ENCODE measurements at regions not wholly inside any gene's neighbourhood (a gene's known extent, or its start where the extent isn't known, plus 50 kb on each side); places are given as distances from the start of the nearest gene placed in this dataset.
"Not testable (repeated sequence)": the region's sequence is repeated elsewhere in the genome, so short reads cannot be mapped to it uniquely, and the experiment has no call there.

- Histone ChIP-seq H3K4me2 (ENCODE audit: insufficient read depth, low read length) (no peak overlapping the region), H3K4me3 (ENCODE audit: low read depth in 1 of 2, low read length in 2 of 2) (no peak overlapping the region), H3K9me3 (ENCODE audit: insufficient read depth, low read length, severe bottlenecking) (no peaks in the 10 kb centered on the region), H3K79me2 (ENCODE audit: insufficient read depth, low read length) (no peaks in the 10 kb centered on the region), H3K27ac (ENCODE audit: low read length) (no peak overlapping the region), H3K4me1 (ENCODE audit: insufficient read depth, low read length) (no peaks in the 10 kb centered on the region), H4K20me1 (ENCODE audit: insufficient read depth, low read length) (no peaks in the 10 kb centered on the region), H3K36me3 (ENCODE audit: insufficient read depth, low read length) (no peaks in the 10 kb centered on the region), H2AFZ (ENCODE audit: low read depth, low read length) (no peak overlapping the region), H3K27me3 (ENCODE audit: insufficient read depth, low read length, poor library complexity) (no peaks in the 10 kb centered on the region), H3K9ac (ENCODE audit: low read depth, low read length) (no peak overlapping the region)
- ATAC-seq (ENCODE audit: insufficient read depth, low read depth) (no peak), DNase-seq (no peak)
- no peak for TF ChIP-seq CTCF (IDR thresholded peaks at IDR 0.05; ENCODE audit: borderline replicate concordance, extremely low read depth, low read length, poor library complexity, severe bottlenecking)
- TF ChIP-seq EZH2 (IDR thresholded peaks at IDR 0.05; ENCODE audit: borderline replicate concordance, low read depth, low read length, severe bottlenecking), result no peak
These were observed 370.6 kb upstream of the SPAG17 start for GRCh38 chr1:118555638-118556037.

GRCh38 chr1:118535901-118536300 is 350.9 kb upstream of the SPAG17 start:
- Histone ChIP-seq H4K20me1 (ENCODE audit: insufficient read depth, low read length) (no peaks in the 10 kb centered on the region), H3K27me3 (ENCODE audit: insufficient read depth, low read length, poor library complexity) (no peaks in the 10 kb centered on the region), H3K9ac (ENCODE audit: low read depth, low read length) (no peak overlapping the region), H2AFZ (ENCODE audit: low read depth, low read length) (no peak overlapping the region), H3K27ac (ENCODE audit: low read length) (no peak overlapping the region), H3K79me2 (ENCODE audit: insufficient read depth, low read length) (no peaks in the 10 kb centered on the region), H3K9me3 (ENCODE audit: insufficient read depth, low read length, severe bottlenecking) (no peaks in the 10 kb centered on the region), H3K4me1 (ENCODE audit: insufficient read depth, low read length) (no peaks in the 10 kb centered on the region), H3K36me3 (ENCODE audit: insufficient read depth, low read length) (no peaks in the 10 kb centered on the region), H3K4me2 (ENCODE audit: insufficient read depth, low read length) (no peak overlapping the region), H3K4me3 (ENCODE audit: low read depth in 1 of 2, low read length in 2 of 2) (no peak overlapping the region)
- ATAC-seq (ENCODE audit: insufficient read depth, low read depth), result no peak
- TF ChIP-seq EZH2 (IDR thresholded peaks at IDR 0.05; ENCODE audit: borderline replicate concordance, low read depth, low read length, severe bottlenecking), result no peak
- no peak for TF ChIP-seq CTCF (IDR thresholded peaks at IDR 0.05; ENCODE audit: borderline replicate concordance, extremely low read depth, low read length, poor library complexity, severe bottlenecking)
- no peak for DNase-seq

- not testable (repeated sequence) for H3K4me3 ChIP-seq (ENCODE audit: low read depth in 1 of 2, low read length in 2 of 2); ATAC-seq (ENCODE audit: insufficient read depth, low read depth); H3K36me3 ChIP-seq (ENCODE audit: insufficient read depth, low read length); H3K4me2 ChIP-seq (ENCODE audit: insufficient read depth, low read length); H3K9ac ChIP-seq (ENCODE audit: low read depth, low read length); H3K27me3 ChIP-seq (ENCODE audit: insufficient read depth, low read length, poor library complexity); H3K79me2 ChIP-seq (ENCODE audit: insufficient read depth, low read length); H3K4me1 ChIP-seq (ENCODE audit: insufficient read depth, low read length); DNase-seq; H3K9me3 ChIP-seq (ENCODE audit: insufficient read depth, low read length, severe bottlenecking); H4K20me1 ChIP-seq (ENCODE audit: insufficient read depth, low read length); H2AFZ ChIP-seq (ENCODE audit: low read depth, low read length); H3K27ac ChIP-seq (ENCODE audit: low read length)
These were observed 326.9 kb upstream of the SPAG17 start for GRCh38 chr1:118511922-118512321.

GRCh38 chr1:118504867-118505266 is 319.8 kb upstream of the SPAG17 start:
- H3K27ac ChIP-seq (ENCODE audit: low read length), result no peak overlapping the region
- no peak for TF ChIP-seq EZH2 (IDR thresholded peaks at IDR 0.05; ENCODE audit: borderline replicate concordance, low read depth, low read length, severe bottlenecking)
- TF ChIP-seq CTCF (IDR thresholded peaks at IDR 0.05; ENCODE audit: borderline replicate concordance, extremely low read depth, low read length, poor library complexity, severe bottlenecking), result no peak
- no peak overlapping the region for H3K4me2 ChIP-seq (ENCODE audit: insufficient read depth, low read length)
- H2AFZ ChIP-seq (ENCODE audit: low read depth, low read length), result no peak overlapping the region
- no peaks in the 10 kb centered on the region for H3K9me3 ChIP-seq (ENCODE audit: insufficient read depth, low read length, severe bottlenecking)
- H3K79me2 ChIP-seq (ENCODE audit: insufficient read depth, low read length), result no peaks in the 10 kb centered on the region
- H3K36me3 ChIP-seq (ENCODE audit: insufficient read depth, low read length), result no peaks in the 10 kb centered on the region
- H3K4me1 ChIP-seq (ENCODE audit: insufficient read depth, low read length), result no peaks in the 10 kb centered on the region
- no peaks in the 10 kb centered on the region for H3K27me3 ChIP-seq (ENCODE audit: insufficient read depth, low read length, poor library complexity)
- DNase-seq (no peak), ATAC-seq (ENCODE audit: insufficient read depth, low read depth) (no peak)
- no peak overlapping the region for H3K9ac ChIP-seq (ENCODE audit: low read depth, low read length)
- H4K20me1 ChIP-seq (ENCODE audit: insufficient read depth, low read length), result no peaks in the 10 kb centered on the region
- no peak overlapping the region for H3K4me3 ChIP-seq (ENCODE audit: low read depth in 1 of 2, low read length in 2 of 2)

Data from DND-41 (cell line).